IPS-15b (cell line): ENCODE measurements at regions not wholly inside any gene's neighbourhood (a gene's known extent, or its start where the extent isn't known, plus 50 kb on each side); places are given as distances from the start of the nearest gene placed in this dataset.

Source experiments
- H3K27me3 ChIP-seq: one replicate; pipeline ENCODE4 v1.6.1; 2013; ENCODE audit warnings: low read length; ENCODE audit not compliant: control insufficient read depth, insufficient read depth
- H3K36me3 ChIP-seq: one replicate; pipeline ENCODE4 v1.6.1; 2013; ENCODE audit warnings: low read length; ENCODE audit not compliant: control insufficient read depth, insufficient read depth
- H3K4me1 ChIP-seq: one replicate; pipeline ENCODE4 v1.6.1; 2013; ENCODE audit warnings: mild to moderate bottlenecking, low read length; ENCODE audit not compliant: control insufficient read depth, insufficient read depth
- H3K4me3 ChIP-seq: one replicate; pipeline ENCODE4 v1.5.1; 2013; ENCODE audit warnings: low read depth, low read length
- H3K9ac ChIP-seq: one replicate; pipeline ENCODE4 v1.6.1; 2013; ENCODE audit warnings: low read depth, mild to moderate bottlenecking, low read length
- H3K9me3 ChIP-seq: one replicate; pipeline ENCODE4 v1.6.1; 2013; ENCODE audit warnings: mild to moderate bottlenecking, low read length; ENCODE audit not compliant: control insufficient read depth, insufficient read depth

GRCh38 chr16:7183768-7184167, 148.9 kb upstream of the RBFOX1 start:
- H3K36me3 ChIP-seq: no peaks in the 10 kb centered on the region
- H3K4me1 ChIP-seq: peaks cover 2% of the 10 kb centered on the region
- no peak overlapping the region for H3K9ac ChIP-seq
- H3K9me3 ChIP-seq: no peaks in the 10 kb centered on the region
- no peaks in the 10 kb centered on the region for H3K27me3 ChIP-seq
- H3K4me3 ChIP-seq: no peak overlapping the region

GRCh38 chr16:7182510-7183109, 150.0 kb upstream of the RBFOX1 start:
- no peak overlapping the region for H3K9ac ChIP-seq
- H3K9me3 ChIP-seq: no peaks in the 10 kb centered on the region
- H3K4me3 ChIP-seq: no peak overlapping the region
- no peaks in the 10 kb centered on the region for H3K27me3 ChIP-seq
- H3K36me3 ChIP-seq: no peaks in the 10 kb centered on the region
- peaks cover 2% of the 10 kb centered on the region for H3K4me1 ChIP-seq

GRCh38 chr16:7177875-7178274, 154.8 kb upstream of the RBFOX1 start:
- no peaks in the 10 kb centered on the region for H3K36me3 ChIP-seq
- no peaks in the 10 kb centered on the region for H3K9me3 ChIP-seq
- H3K4me3 ChIP-seq: no peak overlapping the region
- H3K27me3 ChIP-seq: no peaks in the 10 kb centered on the region
- H3K9ac ChIP-seq: no peak overlapping the region
- peaks cover 2% of the 10 kb centered on the region for H3K4me1 ChIP-seq

GRCh38 chr16:7171151-7171550, 161.5 kb upstream of the RBFOX1 start:
- no peaks in the 10 kb centered on the region for H3K36me3 ChIP-seq
- no peak overlapping the region for H3K9ac ChIP-seq
- H3K9me3 ChIP-seq: no peaks in the 10 kb centered on the region
- H3K4me1 ChIP-seq: no peaks in the 10 kb centered on the region
- H3K4me3 ChIP-seq: no peak overlapping the region
- H3K27me3 ChIP-seq: no peaks in the 10 kb centered on the region

GRCh38 chr16:7167626-7168025, 165.0 kb upstream of the RBFOX1 start:
- Histone ChIP-seq H3K36me3 (no peaks in the 10 kb centered on the region), H3K4me3 (no peak overlapping the region), H3K27me3 (no peaks in the 10 kb centered on the region), H3K4me1 (no peaks in the 10 kb centered on the region), H3K9me3 (no peaks in the 10 kb centered on the region), H3K9ac (no peak overlapping the region)

- H3K9me3 ChIP-seq: no peaks in the 10 kb centered on the region
- H3K4me1 ChIP-seq: no peaks in the 10 kb centered on the region
- no peaks in the 10 kb centered on the region for H3K27me3 ChIP-seq
- no peak overlapping the region for H3K4me3 ChIP-seq
- H3K9ac ChIP-seq: no peak overlapping the region
- H3K36me3 ChIP-seq: no peaks in the 10 kb centered on the region
These were observed 170.8 kb upstream of the RBFOX1 start for GRCh38 chr16:7161891-7162290.

GRCh38 chr16:7160093-7160492, 172.6 kb upstream of the RBFOX1 start:
- no peaks in the 10 kb centered on the region for H3K9me3 ChIP-seq
- no peak overlapping the region for H3K9ac ChIP-seq
- H3K4me1 ChIP-seq: no peaks in the 10 kb centered on the region
- H3K4me3 ChIP-seq: no peak overlapping the region
- H3K36me3 ChIP-seq: no peaks in the 10 kb centered on the region
- no peaks in the 10 kb centered on the region for H3K27me3 ChIP-seq

- Histone ChIP-seq H3K27me3 (no peaks in the 10 kb centered on the region), H3K4me1 (no peaks in the 10 kb centered on the region), H3K9me3 (no peaks in the 10 kb centered on the region), H3K4me3 (no peak overlapping the region), H3K9ac (no peak overlapping the region), H3K36me3 (no peaks in the 10 kb centered on the region)
These were observed 174.2 kb upstream of the RBFOX1 start for GRCh38 chr16:7158481-7158880.

GRCh38 chr16:7150230-7150629, 182.4 kb upstream of the RBFOX1 start:
- Histone ChIP-seq H3K27me3 (no peaks in the 10 kb centered on the region), H3K9me3 (no peaks in the 10 kb centered on the region), H3K36me3 (no peaks in the 10 kb centered on the region), H3K4me3 (no peak overlapping the region), H3K4me1 (no peaks in the 10 kb centered on the region), H3K9ac (no peak overlapping the region)

GRCh38 chr16:7148606-7149005, 184.0 kb upstream of the RBFOX1 start:
- H3K9me3 ChIP-seq: no peaks in the 10 kb centered on the region
- no peaks in the 10 kb centered on the region for H3K27me3 ChIP-seq
- H3K4me3 ChIP-seq: no peak overlapping the region
- H3K9ac ChIP-seq: no peak overlapping the region
- no peaks in the 10 kb centered on the region for H3K36me3 ChIP-seq
- no peaks in the 10 kb centered on the region for H3K4me1 ChIP-seq

- Histone ChIP-seq H3K4me3 (no peak overlapping the region), H3K36me3 (no peaks in the 10 kb centered on the region), H3K4me1 (no peaks in the 10 kb centered on the region), H3K9ac (no peak overlapping the region), H3K9me3 (no peaks in the 10 kb centered on the region), H3K27me3 (no peaks in the 10 kb centered on the region)
These were observed 191.7 kb upstream of the RBFOX1 start for GRCh38 chr16:7140899-7141298.

GRCh38 chr16:7137560-7138330, 194.9 kb upstream of the RBFOX1 start:
- H3K9ac ChIP-seq: no peak overlapping the region
- no peaks in the 10 kb centered on the region for H3K4me1 ChIP-seq
- no peak overlapping the region for H3K4me3 ChIP-seq
- no peaks in the 10 kb centered on the region for H3K9me3 ChIP-seq
- no peaks in the 10 kb centered on the region for H3K27me3 ChIP-seq
- H3K36me3 ChIP-seq: no peaks in the 10 kb centered on the region
